HFFc6 (cell line): ENCODE measurements at regions not wholly inside any gene's neighbourhood (a gene's known extent, or its start where the extent isn't known, plus 50 kb on each side); places are given as distances from the start of the nearest gene placed in this dataset.

Source experiments
- DNase-seq: peaks from one replicate; pipeline ENCODE4 v3.0.0-alpha.2; 2018
- H3K27ac Mint-ChIP-seq: 2 replicates; pipeline ENCODE4 v1.8.0; 2020; ENCODE audit warnings: mild to moderate bottlenecking, mixed read lengths
- H3K27me3 Mint-ChIP-seq: 2 replicates; pipeline ENCODE4 v1.8.0; 2021; ENCODE audit warnings: mild to moderate bottlenecking, moderate library complexity, mixed read lengths; ENCODE audit not compliant: insufficient read depth
- H3K36me3 Mint-ChIP-seq: 2 replicates; pipeline ENCODE4 v1.8.0; 2021; ENCODE audit warnings: low read depth, mixed read lengths
- H3K4me1 Mint-ChIP-seq: 2 replicates; pipeline ENCODE4 v1.8.0; 2020; ENCODE audit warnings: low read depth, mixed read lengths
- H3K4me3 Mint-ChIP-seq: 2 replicates; pipeline ENCODE4 v1.8.0; 2020; ENCODE audit warnings: mild to moderate bottlenecking, moderate library complexity, mixed read lengths
- H3K9me3 Mint-ChIP-seq: 2 replicates; pipeline ENCODE4 v1.8.0; 2020; ENCODE audit warnings: mild to moderate bottlenecking, mixed read lengths
- CTCF ChIP-seq: fragments of 200-600 bp; sonication (generic); IDR thresholded peaks from 2 replicates; pipeline ENCODE4 v1.5.0; 2021; ENCODE audit warnings: antibody characterized with exemption, mild to moderate bottlenecking

GRCh38 chr5:167052791-167053190 lies 1238.7 kb upstream of the WWC1 start:
- no peaks in the 10 kb centered on the region for H3K4me1 Mint-ChIP-seq
- no peaks in the 10 kb centered on the region for H3K36me3 Mint-ChIP-seq
- no peak overlapping the region for H3K27ac Mint-ChIP-seq
- H3K9me3 Mint-ChIP-seq = peaks cover 9% of the 10 kb centered on the region
- no peak for DNase-seq
- no peak overlapping the region for H3K4me3 Mint-ChIP-seq
- no peaks in the 10 kb centered on the region for H3K27me3 Mint-ChIP-seq
- TF ChIP-seq CTCF = no peak

GRCh38 chr5:167057665-167058064 lies 1233.8 kb upstream of the WWC1 start:
- Mint-ChIP-seq H3K36me3 (no peaks in the 10 kb centered on the region), H3K4me3 (no peak overlapping the region), H3K4me1 (no peaks in the 10 kb centered on the region), H3K27me3 (no peaks in the 10 kb centered on the region), H3K9me3 (peaks cover 12% of the 10 kb centered on the region), H3K27ac (no peak overlapping the region)
- DNase-seq = no peak
- no peak for TF ChIP-seq CTCF

- no peak for DNase-seq
- no peak overlapping the region for H3K4me3 Mint-ChIP-seq
- H3K27me3 Mint-ChIP-seq = peaks cover 1% of the 10 kb centered on the region; the same call in 1 of the 2 replicates
- H3K9me3 Mint-ChIP-seq = peaks cover 21% of the 10 kb centered on the region
- no peaks in the 10 kb centered on the region for H3K4me1 Mint-ChIP-seq
- TF ChIP-seq CTCF = no peak
- no peaks in the 10 kb centered on the region for H3K36me3 Mint-ChIP-seq
- no peak overlapping the region for H3K27ac Mint-ChIP-seq
These were observed 1229.8 kb upstream of the WWC1 start for GRCh38 chr5:167061695-167062094.

GRCh38 chr5:167063116-167063515 lies 1228.3 kb upstream of the WWC1 start:
- Mint-ChIP-seq H3K4me1 (no peaks in the 10 kb centered on the region), H3K27me3 (peaks cover 1% of the 10 kb centered on the region; the same call in 1 of the 2 replicates), H3K4me3 (no peak overlapping the region), H3K27ac (no peak overlapping the region), H3K9me3 (peaks cover 26% of the 10 kb centered on the region), H3K36me3 (no peaks in the 10 kb centered on the region)
- no peak for DNase-seq
- TF ChIP-seq CTCF = no peak

GRCh38 chr5:167063788-167064187 lies 1227.7 kb upstream of the WWC1 start:
- peaks cover 22% of the 10 kb centered on the region for H3K9me3 Mint-ChIP-seq
- H3K27ac Mint-ChIP-seq = no peak overlapping the region

More at GRCh38 chr5:167063788-167064187, 1227.7 kb upstream of the WWC1 start:
- H3K36me3 Mint-ChIP-seq = no peaks in the 10 kb centered on the region
- no peaks in the 10 kb centered on the region for H3K4me1 Mint-ChIP-seq
- H3K27me3 Mint-ChIP-seq = peaks cover 1% of the 10 kb centered on the region; the same call in 1 of the 2 replicates
- no peak for DNase-seq
- TF ChIP-seq CTCF = no peak
- H3K4me3 Mint-ChIP-seq = no peak overlapping the region
